HG03520 (cell line): ENCODE measurements at regions not wholly inside any gene's neighbourhood (a gene's known extent, or its start where the extent isn't known, plus 50 kb on each side); places are given as distances from the start of the nearest gene placed in this dataset.
A peak's percentile ranks its signal among the peaks of the same experiment; 100 is the strongest.
"Not testable (repeated sequence)": the region's sequence is repeated elsewhere in the genome, so short reads cannot be mapped to it uniquely, and the experiment has no call there.

Experiments used
- ATAC-seq: cut with Tn5 transposase; IDR thresholded peaks from one replicate; pipeline ENCODE4 v1.9.1; 2021; ENCODE audit warnings: mild to moderate bottlenecking, moderate library complexity; ENCODE audit not compliant: unreplicated experiment

- not testable (repeated sequence) for ATAC-seq
These were observed 362.0 kb upstream of the GYPC start for GRCh38 chr2:126293962-126294361.

DNA sequence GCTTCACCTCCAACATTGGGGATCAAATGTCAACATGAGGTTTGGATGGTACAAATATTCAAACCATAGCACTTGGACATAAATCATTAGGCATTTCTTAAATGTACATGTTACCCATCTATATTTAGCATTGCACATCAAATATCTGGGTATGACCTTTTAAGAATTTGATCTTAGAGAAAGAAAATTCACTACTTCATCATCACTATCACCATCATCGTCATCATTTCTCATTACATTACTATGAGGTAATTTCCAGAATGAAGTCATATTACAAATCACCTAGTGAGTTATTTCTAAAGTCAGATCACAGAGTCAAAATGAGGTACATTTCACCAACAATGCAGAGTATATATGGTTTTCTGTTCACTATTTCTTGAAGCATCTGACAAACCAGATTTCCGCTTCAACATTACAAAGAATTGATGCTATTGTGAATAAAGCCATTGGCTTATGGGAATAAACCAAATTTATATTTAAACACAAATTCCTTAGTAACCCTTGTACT lies 356.4 kb upstream of the GYPC start:
- no peak for ATAC-seq

- no peak for ATAC-seq
These were observed 355.6 kb upstream of the GYPC start for GRCh38 chr2:126300348-126300747.

DNA sequence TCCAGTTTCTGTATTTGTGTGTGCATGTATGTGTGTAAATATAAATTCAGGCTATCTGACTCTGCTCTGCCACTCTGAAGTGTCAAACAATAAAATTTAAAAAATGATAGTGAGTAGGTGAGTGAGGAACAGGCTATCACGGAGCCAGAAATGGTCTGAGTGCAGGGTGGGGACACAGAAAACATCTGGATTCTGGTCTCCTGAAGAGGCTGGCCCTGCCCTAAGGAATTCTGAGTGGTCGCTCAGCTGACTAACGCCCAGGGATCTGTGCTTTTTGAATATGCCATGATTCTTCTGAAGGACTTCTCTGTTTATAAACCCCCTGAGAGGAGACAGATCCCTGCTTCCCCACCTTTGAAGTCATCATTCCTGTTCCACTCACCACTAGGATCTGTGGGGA lies 353.9 kb upstream of the GYPC start:
- ATAC-seq = no peak

DNA sequence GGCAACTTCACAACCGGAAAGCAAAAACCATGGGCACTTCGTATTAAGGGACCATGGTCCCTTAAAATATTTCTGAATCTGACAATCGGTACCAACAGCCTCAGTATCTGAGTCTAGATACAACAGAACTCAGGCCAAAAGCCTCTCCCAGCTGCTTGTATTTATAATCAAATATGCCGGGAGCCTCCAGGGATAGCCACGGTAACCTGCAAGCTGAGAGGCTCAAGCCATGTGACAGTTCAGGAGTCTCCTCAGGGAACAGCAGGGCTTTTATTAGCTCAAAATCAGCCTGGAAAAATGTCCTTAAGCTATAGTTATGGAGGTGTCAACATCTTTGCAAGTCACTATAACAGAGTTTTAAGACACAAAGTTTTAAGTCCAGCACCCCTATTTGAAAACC lies 352.8 kb upstream of the GYPC start:
- ATAC-seq = no peak

- ATAC-seq = no peak
These were observed 351.8 kb upstream of the GYPC start for GRCh38 chr2:126304154-126304553.

DNA sequence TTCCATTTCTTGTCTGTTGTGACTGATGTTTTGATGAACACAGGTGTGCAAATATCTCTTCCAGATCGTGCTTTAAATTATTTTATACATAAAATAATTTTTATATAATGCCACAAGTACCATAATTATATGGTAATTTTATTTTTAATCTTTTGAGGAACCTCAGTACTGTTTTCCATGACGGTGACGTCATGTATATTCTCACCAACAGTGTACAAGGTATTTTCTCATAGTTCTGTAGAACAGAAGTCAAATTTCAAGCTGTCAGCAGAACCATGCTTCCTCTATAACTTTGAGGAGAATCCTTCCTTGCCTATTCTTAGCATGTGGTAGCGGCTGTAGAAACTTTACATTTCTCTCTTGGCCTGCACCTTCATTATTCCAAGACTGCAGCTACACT lies 349.4 kb upstream of the GYPC start:
- no peak for ATAC-seq

- no peak for ATAC-seq
These were observed 348.2 kb upstream of the GYPC start for GRCh38 chr2:126307740-126308139.

- no peak for ATAC-seq
These were observed 346.8 kb upstream of the GYPC start for GRCh38 chr2:126309185-126309584.

DNA sequence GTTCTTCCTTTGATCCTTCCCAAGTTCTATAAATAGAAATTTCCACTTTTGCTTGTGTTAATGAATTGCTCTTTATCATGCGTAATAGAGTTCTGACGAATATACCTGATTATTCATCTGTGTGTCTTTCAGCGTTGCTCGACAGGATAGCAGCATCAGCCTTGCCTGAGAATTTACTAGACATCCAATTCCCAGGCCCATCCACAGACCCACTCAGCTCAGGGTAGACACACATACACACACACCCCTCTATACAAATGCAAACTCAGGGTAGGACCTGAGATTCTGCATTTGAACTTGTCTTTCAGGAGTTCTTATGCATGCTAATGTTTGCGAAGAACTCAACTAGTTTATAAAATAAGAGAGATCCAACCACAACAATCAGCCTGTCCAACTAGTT lies 343.4 kb upstream of the GYPC start:
- no peak for ATAC-seq

- ATAC-seq = no peak
These were observed 340.1 kb upstream of the GYPC start for GRCh38 chr2:126315828-126316227.

- no peak for ATAC-seq
These were observed 338.0 kb upstream of the GYPC start for GRCh38 chr2:126317790-126318431.

- no peak for ATAC-seq
These were observed 333.6 kb upstream of the GYPC start for GRCh38 chr2:126322342-126322741.

- no peak for ATAC-seq
These were observed 330.8 kb upstream of the GYPC start for GRCh38 chr2:126325202-126325601.

- no peak for ATAC-seq
These were observed 326.8 kb upstream of the GYPC start for GRCh38 chr2:126329173-126329572.

GRCh38 chr2:126342457-126342856 lies 313.5 kb upstream of the GYPC start:
- ATAC-seq = no peak

- ATAC-seq = no peak
These were observed 312.8 kb upstream of the GYPC start for GRCh38 chr2:126343136-126343535.

GRCh38 chr2:126344493-126344892 lies 311.5 kb upstream of the GYPC start:
- ATAC-seq = peak; percentile 77

GRCh38 chr2:126345691-126346090 lies 310.3 kb upstream of the GYPC start:
- no peak for ATAC-seq

GRCh38 chr2:126356631-126357030 lies 299.3 kb upstream of the GYPC start:
- ATAC-seq = no peak

- no peak for ATAC-seq
These were observed 297.8 kb upstream of the GYPC start for GRCh38 chr2:126358122-126358521.

GRCh38 chr2:126359494-126359893 lies 296.5 kb upstream of the GYPC start:
- ATAC-seq = peak; percentile 86

GRCh38 chr2:126367361-126367760 lies 288.6 kb upstream of the GYPC start:
- ATAC-seq = no peak
